ENCODE measurements at regions not wholly inside any gene's neighbourhood (a gene's known extent, or its start where the extent isn't known, plus 50 kb on each side); places are given as distances from the start of the nearest gene placed in this dataset.

- H3K36me3 ChIP-seq (ENCODE audit: control insufficient read depth, insufficient read depth, low read length) = no peaks in the 10 kb centered on the region
- no peak for TF ChIP-seq CTCF (IDR thresholded peaks at IDR 0.05; ENCODE audit: insufficient read depth, low read length, poor library complexity, severe bottlenecking)
- no peak for DNase-seq (ENCODE audit: extremely low read depth, insufficient read length)
- no peak overlapping the region for H3K4me3 ChIP-seq (replicated peaks; ENCODE audit: low read depth, low read length)
- no peaks in the 10 kb centered on the region; the same call in 1 of the 2 replicates for H3K27me3 ChIP-seq (replicated peaks; ENCODE audit: control insufficient read depth, insufficient read depth, low read length)
Measured at GRCh38 chr6:54702772-54703171, 143.8 kb upstream of the FAM83B start.

- no peak for DNase-seq (ENCODE audit: extremely low read depth, insufficient read length)
- H3K27me3 ChIP-seq (replicated peaks; ENCODE audit: control insufficient read depth, insufficient read depth, low read length) = no peaks in the 10 kb centered on the region; the same call in 1 of the 2 replicates
- no peak for TF ChIP-seq CTCF (IDR thresholded peaks at IDR 0.05; ENCODE audit: insufficient read depth, low read length, poor library complexity, severe bottlenecking)
- H3K36me3 ChIP-seq (ENCODE audit: control insufficient read depth, insufficient read depth, low read length) = no peaks in the 10 kb centered on the region
- H3K4me3 ChIP-seq (replicated peaks; ENCODE audit: low read depth, low read length) = no peak overlapping the region
Measured at GRCh38 chr6:54706391-54706790, 140.2 kb upstream of the FAM83B start.

- Histone ChIP-seq H3K36me3 (ENCODE audit: control insufficient read depth, insufficient read depth, low read length) (no peaks in the 10 kb centered on the region), H3K4me3 (replicated peaks; ENCODE audit: low read depth, low read length) (no peak overlapping the region), H3K27me3 (replicated peaks; ENCODE audit: control insufficient read depth, insufficient read depth, low read length) (no peaks in the 10 kb centered on the region; the same call in 1 of the 2 replicates)
- no peak for DNase-seq (ENCODE audit: extremely low read depth, insufficient read length)
- no peak for TF ChIP-seq CTCF (IDR thresholded peaks at IDR 0.05; ENCODE audit: insufficient read depth, low read length, poor library complexity, severe bottlenecking)
Measured at GRCh38 chr6:54706844-54707605, 139.5 kb upstream of the FAM83B start.

- DNase-seq (ENCODE audit: extremely low read depth, insufficient read length) = no peak
Measured at GRCh38 chr6:54710456-54710855, 136.1 kb upstream of the FAM83B start.

GRCh38 chr6:54716010-54716409 lies 130.6 kb upstream of the FAM83B start:
- no peak for TF ChIP-seq CTCF (IDR thresholded peaks at IDR 0.05; ENCODE audit: insufficient read depth, low read length, poor library complexity, severe bottlenecking)
- no peak overlapping the region for H3K4me3 ChIP-seq (replicated peaks; ENCODE audit: low read depth, low read length)
- H3K36me3 ChIP-seq (ENCODE audit: control insufficient read depth, insufficient read depth, low read length) = no peaks in the 10 kb centered on the region
- no peak for DNase-seq (ENCODE audit: extremely low read depth, insufficient read length)
- H3K27me3 ChIP-seq (replicated peaks; ENCODE audit: control insufficient read depth, insufficient read depth, low read length) = no peaks in the 10 kb centered on the region

More at GRCh38 chr6:54710456-54710855, 136.1 kb upstream of the FAM83B start:
- no peaks in the 10 kb centered on the region; the same call in 1 of the 2 replicates for H3K27me3 ChIP-seq (replicated peaks; ENCODE audit: control insufficient read depth, insufficient read depth, low read length)
- H3K36me3 ChIP-seq (ENCODE audit: control insufficient read depth, insufficient read depth, low read length) = no peaks in the 10 kb centered on the region
- TF ChIP-seq CTCF (IDR thresholded peaks at IDR 0.05; ENCODE audit: insufficient read depth, low read length, poor library complexity, severe bottlenecking) = no peak
- no peak overlapping the region for H3K4me3 ChIP-seq (replicated peaks; ENCODE audit: low read depth, low read length)

Measured in GM06990 (cell line).